PC-3 (cell line): ENCODE measurements at regions not wholly inside any gene's neighbourhood (a gene's known extent, or its start where the extent isn't known, plus 50 kb on each side); places are given as distances from the start of the nearest gene placed in this dataset.

ENCODE experiments used
- EZH2phosphoT487 ChIP-seq: fragments of 300-600 bp; sonication (generic); IDR thresholded peaks from 2 replicates; pipeline ENCODE4 v1.6.1; 2018; ENCODE audit warnings: mild to moderate bottlenecking, antibody characterized with exemption, low read length, borderline replicate concordance
- TF ChIP-seq, protein P1 (sequence below): fragments of 300-600 bp; sonication (generic); conservative IDR thresholded peaks from 2 replicates; pipeline ENCODE4 v1.5.1; 2017; ENCODE audit warnings: antibody characterized with exemption, low read depth, mild to moderate bottlenecking, low read length

DNA sequence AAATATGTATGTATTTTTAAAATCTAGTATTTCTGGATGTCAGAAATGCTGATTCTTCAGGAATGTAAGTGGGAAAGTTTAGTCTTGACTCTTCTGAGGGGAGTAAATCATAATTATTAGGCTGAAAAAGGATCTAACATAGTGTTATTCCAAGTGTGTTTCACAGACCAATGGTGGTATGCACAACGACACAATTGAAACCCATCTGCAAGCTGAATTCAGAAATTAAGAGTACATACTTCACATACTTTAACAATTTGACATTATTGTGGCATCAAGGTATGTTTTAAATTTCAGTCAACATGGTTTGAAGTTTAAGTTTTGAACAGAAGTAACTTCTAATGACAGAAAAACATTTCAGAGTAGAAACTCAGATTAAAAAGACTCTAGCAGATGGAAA is 236.7 kb downstream of the SLC7A11 start:
- TF ChIP-seq, protein P1, sequence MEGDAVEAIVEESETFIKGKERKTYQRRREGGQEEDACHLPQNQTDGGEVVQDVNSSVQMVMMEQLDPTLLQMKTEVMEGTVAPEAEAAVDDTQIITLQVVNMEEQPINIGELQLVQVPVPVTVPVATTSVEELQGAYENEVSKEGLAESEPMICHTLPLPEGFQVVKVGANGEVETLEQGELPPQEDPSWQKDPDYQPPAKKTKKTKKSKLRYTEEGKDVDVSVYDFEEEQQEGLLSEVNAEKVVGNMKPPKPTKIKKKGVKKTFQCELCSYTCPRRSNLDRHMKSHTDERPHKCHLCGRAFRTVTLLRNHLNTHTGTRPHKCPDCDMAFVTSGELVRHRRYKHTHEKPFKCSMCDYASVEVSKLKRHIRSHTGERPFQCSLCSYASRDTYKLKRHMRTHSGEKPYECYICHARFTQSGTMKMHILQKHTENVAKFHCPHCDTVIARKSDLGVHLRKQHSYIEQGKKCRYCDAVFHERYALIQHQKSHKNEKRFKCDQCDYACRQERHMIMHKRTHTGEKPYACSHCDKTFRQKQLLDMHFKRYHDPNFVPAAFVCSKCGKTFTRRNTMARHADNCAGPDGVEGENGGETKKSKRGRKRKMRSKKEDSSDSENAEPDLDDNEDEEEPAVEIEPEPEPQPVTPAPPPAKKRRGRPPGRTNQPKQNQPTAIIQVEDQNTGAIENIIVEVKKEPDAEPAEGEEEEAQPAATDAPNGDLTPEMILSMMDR = no peak
- TF ChIP-seq EZH2phosphoT487 = no peak
